Brain microvascular endothelial cell (primary cell): ENCODE measurements at regions not wholly inside any gene's neighbourhood (a gene's known extent, or its start where the extent isn't known, plus 50 kb on each side); places are given as distances from the start of the nearest gene placed in this dataset.
"Not testable (repeated sequence)": the region's sequence is repeated elsewhere in the genome, so short reads cannot be mapped to it uniquely, and the experiment has no call there.

Experiments
- DNase-seq: peaks from one replicate; pipeline ENCODE4 v3.0.0-alpha.2; 2020
- H3K27ac ChIP-seq: fragments of 250-450 bp; sonication (Bioruptor Pico); 2 replicates; pipeline ENCODE4 v1.5.1; 2020; ENCODE audit warnings: mild to moderate bottlenecking, moderate library complexity
- H3K27me3 ChIP-seq: fragments of 250-450 bp; sonication (Bioruptor Pico); replicated peaks from 2 replicates; pipeline ENCODE4 v1.5.1; 2020; ENCODE audit warnings: mild to moderate bottlenecking
- H3K36me3 ChIP-seq: fragments of 250-450 bp; sonication (Bioruptor Pico); replicated peaks from 2 replicates; pipeline ENCODE4 v1.5.1; 2020; ENCODE audit warnings: mild to moderate bottlenecking
- H3K4me3 ChIP-seq: 2 replicates; pipeline ENCODE4 v1.5.1; 2011; ENCODE audit warnings: low read depth, mild to moderate bottlenecking, control low read depth, low read length, moderate library complexity
- CTCF ChIP-seq: IDR thresholded peaks from 2 replicates; pipeline ENCODE4 v1.5.1; 2011; ENCODE audit warnings: low read depth, mild to moderate bottlenecking, moderate library complexity, low read length, control low read depth, inconsistent platforms; ENCODE audit errors: missing control alignments
- in situ Hi-C: cut with HindIII; loops from 2 replicates; pipeline ENCODE4 v1.10.0; 2017; ENCODE audit warnings: low sequenced_read_pairs, low pct_ligation_motif_present

GRCh38 chr11:112670806-112671570, 290.2 kb upstream of the NCAM1 start:
- DNase-seq = no peak
- H3K36me3 ChIP-seq = no peaks in the 10 kb centered on the region
- in situ Hi-C loops = no loop called here
- no peaks in the 10 kb centered on the region for H3K27me3 ChIP-seq
- no peak overlapping the region for H3K27ac ChIP-seq
- H3K4me3 ChIP-seq = no peak overlapping the region
- no peak for TF ChIP-seq CTCF

- H3K27ac ChIP-seq, in situ Hi-C loops, DNase-seq, H3K27me3 ChIP-seq, H3K36me3 ChIP-seq, H3K4me3 ChIP-seq: not testable (repeated sequence)
These were observed 287.8 kb upstream of the NCAM1 start for GRCh38 chr11:112673401-112673800.

GRCh38 chr11:112685111-112685510, 276.1 kb upstream of the NCAM1 start:
- H3K4me3 ChIP-seq = no peak overlapping the region
- TF ChIP-seq CTCF = no peak
- no peaks in the 10 kb centered on the region for H3K27me3 ChIP-seq
- no peak for DNase-seq
- no peak overlapping the region for H3K27ac ChIP-seq
- H3K36me3 ChIP-seq = no peaks in the 10 kb centered on the region
- in situ Hi-C loops = no loop called here

- Histone ChIP-seq H3K36me3 (no peaks in the 10 kb centered on the region), H3K27ac (no peak overlapping the region), H3K27me3 (no peaks in the 10 kb centered on the region), H3K4me3 (no peak overlapping the region)
- no peak for TF ChIP-seq CTCF
- no peak for DNase-seq
- in situ Hi-C loops = no loop called here
These were observed 271.4 kb upstream of the NCAM1 start for GRCh38 chr11:112689851-112690250.

DNA sequence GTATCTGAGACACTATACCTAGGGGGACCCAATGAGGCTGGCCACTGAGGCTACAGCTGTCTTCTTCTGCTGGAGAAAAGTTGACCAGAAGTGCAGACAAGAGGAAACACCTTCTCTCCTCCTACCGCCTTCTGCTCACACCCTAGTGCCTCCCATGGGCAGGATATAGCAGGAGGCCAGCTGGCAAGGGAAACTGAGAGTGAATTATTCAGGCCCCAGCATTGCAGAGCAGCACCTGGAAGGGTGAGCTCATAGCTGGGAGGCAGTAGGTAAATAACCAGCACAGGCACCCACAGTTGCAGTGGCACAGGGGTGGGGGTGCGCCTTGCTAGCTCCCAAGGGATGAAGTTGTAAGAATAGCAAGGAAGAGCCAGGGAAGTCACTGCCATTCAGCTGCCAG, 267.4 kb upstream of the NCAM1 start:
- H3K27ac ChIP-seq = no peak overlapping the region

DNA sequence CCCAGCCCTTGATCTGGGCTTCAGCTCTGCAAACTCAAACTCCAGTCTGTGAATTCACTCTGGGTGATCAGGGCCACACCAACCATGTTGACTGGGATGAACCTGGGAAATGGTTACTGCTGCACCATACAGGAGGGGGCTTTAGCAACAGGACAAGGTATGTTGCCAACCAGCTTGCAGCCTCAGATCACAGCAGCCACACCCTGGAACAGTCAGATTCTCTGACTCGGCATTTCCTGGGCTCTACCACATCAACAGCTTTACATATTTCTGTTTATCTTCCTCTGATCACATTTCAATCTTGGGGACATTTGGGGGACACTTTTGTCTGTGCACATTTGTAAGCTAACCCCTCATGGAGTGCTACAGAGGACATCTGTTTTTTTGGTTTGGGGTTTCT, 267.0 kb upstream of the NCAM1 start:
- DNase-seq = no peak
- Histone ChIP-seq H3K36me3 (no peaks in the 10 kb centered on the region), H3K27ac (no peak overlapping the region), H3K4me3 (no peak overlapping the region), H3K27me3 (no peaks in the 10 kb centered on the region)
- in situ Hi-C loops = no loop called here
- TF ChIP-seq CTCF = no peak

More for the DNA sequence above, 267.4 kb upstream of the NCAM1 start:
- DNase-seq = no peak
- H3K4me3 ChIP-seq = no peak overlapping the region
- H3K27me3 ChIP-seq = no peaks in the 10 kb centered on the region
- H3K36me3 ChIP-seq = no peaks in the 10 kb centered on the region
- in situ Hi-C loops = no loop called here
- TF ChIP-seq CTCF = no peak
